ENCODE measurements at regions not wholly inside any gene's neighbourhood (a gene's known extent, or its start where the extent isn't known, plus 50 kb on each side); places are given as distances from the start of the nearest gene placed in this dataset.

GRCh38 chr2:207338220-207338607 lies 172.5 kb upstream of the KLF7 start:
- TF ChIP-seq CTCF (IDR thresholded peaks at IDR 0.05) (no peak), POLR2A (IDR thresholded peaks at IDR 0.05) (no peak)

All from adrenal gland (tissue), 5 donors.